ENCODE measurements at regions not wholly inside any gene's neighbourhood (a gene's known extent, or its start where the extent isn't known, plus 50 kb on each side); places are given as distances from the start of the nearest gene placed in this dataset.
"Not testable (repeated sequence)": the region's sequence is repeated elsewhere in the genome, so short reads cannot be mapped to it uniquely, and the experiment has no call there.

DNA sequence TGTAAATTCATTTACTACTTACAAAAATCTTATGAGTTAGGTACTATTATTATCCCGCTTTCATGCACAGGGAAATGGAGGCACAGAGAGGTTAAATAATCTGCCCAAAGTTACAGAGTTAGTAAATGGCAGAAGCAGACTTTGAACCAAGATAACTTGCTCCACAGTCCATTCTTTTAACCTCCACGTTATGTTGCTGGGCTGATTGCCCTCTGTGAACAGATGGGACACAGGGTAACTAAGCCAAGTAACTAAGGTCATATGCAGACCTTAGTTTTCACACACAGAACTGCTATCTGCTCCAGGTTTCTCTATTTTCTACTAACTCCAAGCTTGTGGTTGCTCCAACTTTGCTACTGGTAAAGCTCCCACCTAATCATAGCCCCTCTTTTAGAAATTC, 147.1 kb upstream of the IFNG-AS1 start:
- DNase-seq (ENCODE audit: low spot score) = no peak

DNA sequence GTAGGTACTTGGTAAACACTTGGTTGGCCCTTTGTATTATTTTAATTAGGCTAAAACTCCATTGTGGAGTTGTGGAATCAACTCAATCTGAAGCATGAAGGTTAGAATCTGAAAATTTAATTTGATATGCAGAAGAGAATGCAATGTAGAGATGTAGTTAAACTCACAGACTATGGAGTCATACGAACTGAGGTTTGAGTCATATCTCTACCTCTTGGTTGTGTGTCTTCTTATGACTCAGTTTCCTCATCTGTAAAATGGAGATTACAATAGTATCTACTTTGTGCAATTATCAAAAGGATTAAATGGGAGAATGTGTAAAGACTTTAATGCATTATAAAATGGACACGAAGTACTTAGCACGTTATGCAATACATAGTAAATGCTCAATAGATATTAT, 146.0 kb upstream of the IFNG-AS1 start:
- no peak for DNase-seq (ENCODE audit: low spot score)

DNA sequence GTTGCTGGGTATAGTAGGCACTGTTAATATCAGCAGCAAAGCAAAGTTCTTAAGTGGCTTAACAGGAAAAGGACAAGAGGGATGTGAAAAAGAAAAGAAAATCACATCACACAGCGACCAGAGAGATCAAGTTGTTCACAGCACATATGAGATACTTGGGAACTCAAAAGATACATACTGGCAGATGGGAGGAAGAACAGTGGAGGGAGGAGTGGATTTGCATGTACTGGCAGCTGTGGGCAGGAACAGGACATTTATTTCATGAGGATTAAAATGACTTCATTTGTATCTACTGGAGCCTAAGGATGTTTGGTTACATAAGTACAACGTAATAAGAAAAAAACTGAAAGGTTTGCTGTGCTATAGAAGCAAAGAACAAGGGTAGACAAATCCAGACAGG, 136.5 kb upstream of the IFNG-AS1 start:
- DNase-seq (ENCODE audit: low spot score) = no peak

DNA sequence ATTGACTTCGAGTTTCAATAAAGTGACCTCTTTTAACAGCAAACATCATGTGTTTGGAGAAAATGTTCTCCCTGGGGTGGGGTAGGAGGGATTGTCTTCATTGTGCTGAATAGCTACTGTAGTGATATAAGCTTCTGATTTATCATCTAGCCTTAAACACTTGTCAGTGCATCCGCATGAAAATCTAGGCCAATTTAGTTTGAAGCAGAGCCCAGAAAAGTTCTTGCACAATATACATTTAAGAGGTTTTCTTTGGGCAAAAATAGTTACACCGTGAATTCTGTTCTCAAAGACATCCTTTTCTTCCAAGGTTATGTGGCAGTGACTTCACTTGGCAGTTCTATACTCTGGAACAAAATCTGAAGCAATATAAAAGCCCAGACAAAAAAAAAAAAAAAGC, 136.0 kb upstream of the IFNG-AS1 start:
- DNase-seq (ENCODE audit: low spot score) = no peak

DNA sequence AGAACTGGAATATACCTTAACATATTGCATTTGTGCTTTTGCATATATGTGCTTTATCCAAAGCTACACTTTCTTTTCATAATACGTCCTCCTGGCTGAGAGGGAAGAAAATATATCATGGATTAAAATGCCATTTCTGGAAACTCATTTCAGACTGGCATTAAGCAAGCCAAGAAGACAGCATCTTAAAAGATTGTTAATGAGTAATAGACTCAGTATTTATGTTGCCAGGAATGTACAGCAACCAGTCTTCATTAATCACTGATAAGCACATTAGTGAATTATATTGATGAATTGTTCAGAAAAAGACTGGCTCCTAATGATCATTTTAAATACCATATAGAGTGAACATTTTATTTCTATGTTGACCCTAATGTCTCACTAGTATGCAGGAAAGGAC, 134.9 kb upstream of the IFNG-AS1 start:
- no peak for DNase-seq (ENCODE audit: low spot score)

DNA sequence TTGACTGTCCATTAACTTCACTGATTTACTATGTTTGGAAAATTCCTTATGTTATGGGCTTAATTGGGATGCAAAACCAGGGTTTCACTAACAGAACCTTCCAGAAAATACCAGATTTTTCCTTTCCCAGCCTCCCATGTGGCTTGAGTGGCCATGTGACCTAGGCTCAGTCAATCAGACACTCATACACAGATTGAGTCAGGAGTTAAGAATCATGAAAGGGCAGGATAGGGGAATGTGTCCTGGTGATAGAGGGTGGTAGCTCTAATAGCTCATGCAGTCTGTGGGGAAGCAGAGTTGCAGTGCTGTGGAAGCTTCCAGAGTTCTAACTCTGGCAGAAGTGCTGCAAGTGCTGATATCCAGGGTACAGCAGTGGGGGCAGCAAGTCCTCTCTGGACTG, 134.1 kb upstream of the IFNG-AS1 start:
- DNase-seq (ENCODE audit: low spot score) = no peak

DNA sequence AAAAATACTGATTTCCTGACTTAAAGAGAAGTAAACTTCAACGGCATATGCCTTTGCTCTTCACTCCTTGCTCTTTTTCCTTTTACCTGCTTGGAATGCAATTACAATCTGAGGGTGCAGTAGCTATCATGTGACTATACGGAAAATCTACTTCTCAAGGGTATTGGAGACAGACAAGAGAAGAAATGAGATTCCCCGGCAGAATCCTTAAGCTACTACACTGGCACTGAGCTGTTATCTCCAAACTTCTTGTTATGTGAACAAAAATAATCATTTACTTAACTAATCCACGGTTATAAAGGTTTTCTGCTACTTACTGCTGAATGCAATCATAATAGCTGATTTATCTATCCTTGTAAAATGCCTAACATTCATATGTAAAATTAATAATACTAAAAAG, 118.0 kb upstream of the IFNG-AS1 start:
- DNase-seq (ENCODE audit: low spot score) = no peak

DNA sequence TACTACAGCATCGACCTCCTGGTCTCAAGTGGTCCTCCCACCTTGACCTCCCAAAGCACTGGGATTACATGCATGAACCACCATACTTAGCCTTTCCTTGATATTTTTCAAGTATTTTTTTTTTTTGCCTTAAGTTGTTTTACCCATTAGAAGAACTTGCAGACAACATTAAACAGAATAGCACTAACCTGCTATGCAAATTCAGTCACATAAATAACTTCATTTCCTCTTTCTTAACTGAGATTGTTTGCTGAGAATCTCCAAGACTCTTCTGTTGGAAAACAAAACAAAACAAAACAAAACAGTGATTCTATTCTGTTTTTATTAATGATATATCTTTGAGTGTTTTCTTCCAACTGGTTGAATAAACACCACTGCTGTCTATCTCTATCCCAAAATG, 115.9 kb upstream of the IFNG-AS1 start:
- DNase-seq (ENCODE audit: low spot score) = no peak

DNA sequence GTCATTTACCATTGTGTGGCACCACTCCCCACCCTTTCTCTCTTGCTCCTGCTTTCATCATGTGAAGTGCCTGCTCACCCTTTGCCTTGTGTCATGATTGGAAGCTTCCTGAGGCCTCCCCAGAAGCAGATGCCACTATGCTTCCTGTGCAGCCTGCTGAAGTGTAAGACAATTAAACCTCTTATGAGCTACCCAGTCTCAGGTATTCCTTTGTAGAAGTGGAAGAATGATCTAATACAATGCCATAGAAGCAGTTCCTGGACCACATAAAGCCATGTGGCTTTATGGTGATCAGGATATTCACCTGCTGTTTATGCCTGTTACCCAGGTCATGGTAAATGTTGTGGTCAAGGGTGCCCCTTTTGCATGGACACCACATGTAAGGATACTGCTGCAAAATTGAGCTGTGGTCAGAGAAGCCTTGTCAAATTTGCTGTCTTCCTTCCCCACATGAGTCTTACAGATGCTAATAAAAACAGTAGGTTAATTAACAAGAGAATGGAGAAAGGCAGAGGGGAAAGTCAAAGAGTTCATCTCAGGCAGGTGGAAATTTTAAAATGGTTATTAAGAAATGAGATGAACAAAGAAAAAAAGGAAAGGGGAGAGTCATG, 112.8 kb upstream of the IFNG-AS1 start:
- no peak for DNase-seq (ENCODE audit: low spot score)

DNA sequence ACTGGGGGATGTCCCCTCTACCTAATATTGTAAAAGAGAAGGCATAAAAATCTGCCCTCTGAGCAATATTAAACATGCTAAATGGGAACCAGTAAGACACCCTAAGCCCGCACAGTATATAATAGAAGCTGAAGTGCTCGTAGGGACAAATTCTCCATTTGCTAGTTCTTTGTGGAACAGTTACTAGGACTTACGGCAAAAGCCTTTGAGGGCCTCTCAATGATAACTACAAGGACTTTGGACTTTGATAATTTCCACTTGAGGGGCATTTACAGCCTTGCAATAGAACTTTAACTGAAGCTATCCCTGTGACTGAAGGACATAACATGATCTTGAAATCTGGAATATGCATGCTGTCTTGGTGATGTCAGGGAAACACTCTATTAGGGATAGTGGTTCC, 111.5 kb upstream of the IFNG-AS1 start:
- no peak for DNase-seq (ENCODE audit: low spot score)

DNA sequence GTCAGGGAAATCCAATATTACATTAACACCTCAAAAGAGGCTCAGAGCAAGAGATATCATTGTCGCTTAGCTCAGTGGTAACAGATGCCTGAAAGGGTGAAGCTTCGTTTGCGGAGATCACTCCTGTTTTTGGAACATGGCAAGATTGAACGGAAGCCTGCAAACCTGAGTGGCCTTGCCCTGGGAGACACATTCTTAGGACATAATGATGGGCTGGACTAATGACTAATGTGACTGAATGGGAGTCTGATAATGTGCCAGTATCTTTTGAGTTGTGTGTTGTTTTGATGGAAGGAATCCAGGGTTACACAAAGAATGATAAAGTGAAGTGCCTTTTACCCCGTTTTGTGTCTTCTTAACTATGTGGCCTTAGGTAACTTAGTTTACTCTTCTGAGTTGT, 109.3 kb upstream of the IFNG-AS1 start:
- no peak for DNase-seq (ENCODE audit: low spot score)

DNA sequence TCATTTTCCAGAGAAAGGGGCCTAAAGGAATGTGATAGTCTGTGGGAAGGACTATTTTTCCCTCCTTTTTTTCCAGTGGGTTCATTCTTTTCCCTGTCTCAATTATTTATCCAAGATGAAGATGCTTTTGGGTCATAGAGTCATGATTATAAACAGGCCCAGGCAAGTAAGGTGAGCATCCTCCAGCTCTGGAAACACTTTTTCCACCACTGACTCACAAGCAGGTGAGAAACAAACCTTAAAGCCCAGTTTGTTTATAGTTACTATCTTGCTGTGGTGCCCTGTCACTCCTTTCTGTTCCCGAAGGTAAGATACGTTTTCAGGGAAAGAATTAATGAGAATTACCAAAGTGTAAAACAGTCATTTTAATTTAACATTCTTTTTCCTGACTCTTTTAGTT, 107.7 kb upstream of the IFNG-AS1 start:
- no peak for DNase-seq (ENCODE audit: low spot score)

DNA sequence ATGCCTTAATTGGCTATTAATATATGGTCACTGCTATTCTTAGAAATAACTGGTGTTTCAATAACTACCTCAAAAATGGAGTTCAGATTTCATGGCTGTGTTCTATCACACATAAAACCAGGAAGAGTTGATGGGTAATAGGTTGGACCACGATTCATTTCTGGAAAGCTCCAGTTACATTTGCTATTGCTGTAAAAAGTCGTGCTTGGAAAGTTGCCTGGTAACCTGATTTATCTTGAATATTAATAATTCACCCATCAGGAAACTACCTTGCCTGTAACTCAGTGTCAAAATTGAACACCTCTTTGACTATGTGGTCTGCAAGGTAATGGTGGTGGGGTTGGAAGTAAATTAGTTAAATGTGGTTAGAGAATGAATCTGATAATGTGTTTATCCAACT, 104.7 kb upstream of the IFNG-AS1 start:
- DNase-seq (ENCODE audit: low spot score) = no peak

DNA sequence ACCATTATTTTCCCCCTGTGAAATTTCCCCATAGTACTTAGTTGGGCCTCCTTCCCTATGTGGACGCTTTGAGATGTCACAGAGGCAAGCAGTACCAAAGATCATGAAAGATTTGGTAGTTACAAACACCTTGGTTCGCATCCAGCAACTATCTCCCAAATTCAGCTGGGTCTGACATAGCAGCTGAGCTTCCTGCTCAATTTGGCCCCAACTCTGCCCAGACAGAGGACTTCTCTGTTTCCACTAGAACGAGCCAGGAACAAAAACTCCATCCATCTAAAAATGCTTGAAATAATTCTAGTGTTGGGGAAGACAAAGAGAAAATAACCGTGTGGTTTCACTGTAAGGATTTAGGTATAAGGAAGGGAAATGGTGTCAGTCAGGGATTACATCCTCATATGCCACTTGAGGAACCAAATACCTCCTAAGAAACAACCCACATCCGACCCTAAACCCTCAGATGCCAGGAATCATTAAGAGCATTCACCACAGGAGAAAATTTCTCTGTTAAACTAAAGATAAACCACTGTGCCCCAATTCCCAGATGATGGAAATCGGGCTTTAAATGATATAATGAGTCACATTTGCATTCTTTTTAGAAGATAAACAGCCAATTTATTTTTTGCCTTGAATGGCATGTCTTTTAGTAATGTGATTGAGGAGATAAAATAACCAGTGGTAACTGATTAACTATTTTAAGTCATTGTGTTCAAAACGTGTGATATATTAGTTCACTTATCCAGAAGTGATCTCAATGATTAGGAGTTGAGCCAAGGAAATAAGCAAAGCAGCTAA, 103.7 kb upstream of the IFNG-AS1 start:
- DNase-seq (ENCODE audit: low spot score) = no peak

DNA sequence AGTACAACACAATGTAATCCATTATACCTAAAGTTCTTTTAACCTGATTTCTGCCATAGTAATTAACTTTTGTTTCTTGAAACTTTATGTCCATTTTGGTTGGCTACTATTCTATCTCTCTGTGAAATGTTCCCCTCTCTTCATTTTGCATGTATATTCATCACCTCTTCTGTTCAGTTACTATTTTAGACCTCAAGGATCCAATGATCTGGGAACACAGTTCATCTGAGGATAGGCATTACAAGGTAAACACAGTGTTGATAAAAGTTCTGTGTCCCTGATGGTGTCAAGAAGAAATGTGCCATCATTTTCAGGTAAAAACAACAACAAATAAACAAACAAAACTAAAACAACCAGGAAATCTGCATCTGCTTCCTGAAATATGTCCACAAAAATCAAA, 102.2 kb upstream of the IFNG-AS1 start:
- no peak for DNase-seq (ENCODE audit: low spot score)

DNA sequence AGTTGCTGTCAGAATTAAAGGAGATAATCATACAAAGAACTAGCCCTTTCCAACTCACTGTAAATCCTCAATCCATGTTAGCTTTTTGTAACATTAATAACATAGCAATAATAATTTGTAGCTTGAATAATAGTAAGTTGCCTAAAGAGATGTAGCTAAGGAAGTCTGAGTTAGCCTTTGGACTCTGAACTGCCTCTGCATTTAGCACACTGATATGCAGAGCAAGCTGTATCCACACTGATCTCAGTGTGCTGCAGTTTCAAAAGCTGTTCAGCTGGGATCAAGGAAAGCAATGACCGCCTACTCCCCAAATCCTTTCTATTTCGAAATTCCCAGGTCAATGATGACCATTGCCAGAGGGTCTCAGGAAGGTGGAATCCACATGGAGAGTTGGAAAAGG, 99.3 kb upstream of the IFNG-AS1 start:
- no peak for DNase-seq (ENCODE audit: low spot score)

DNA sequence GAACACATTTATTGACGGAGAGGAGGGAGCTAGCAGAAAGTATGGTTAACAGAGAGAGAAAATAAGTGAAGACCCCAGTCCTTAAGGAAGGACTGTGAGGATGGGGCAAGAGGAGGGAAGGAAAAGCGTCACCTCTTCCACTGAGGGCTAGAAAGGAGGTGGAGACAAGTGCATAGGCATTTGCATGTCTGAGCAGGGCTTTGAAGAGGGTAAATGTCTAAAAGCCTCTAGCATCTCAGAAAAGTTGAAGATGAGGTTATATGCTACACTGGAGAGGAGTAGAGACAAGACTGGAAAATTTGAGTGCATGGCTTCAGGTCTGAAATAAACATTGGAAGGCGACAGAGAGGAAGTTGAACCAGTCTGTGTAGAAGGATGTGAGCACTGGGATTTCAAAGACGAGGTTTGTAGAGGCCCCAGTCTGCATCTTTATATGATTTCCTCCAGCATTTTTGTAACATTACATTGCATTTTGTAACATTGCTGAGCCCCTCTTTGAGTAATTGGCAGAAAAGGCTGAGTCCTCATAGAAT, 98.5 kb upstream of the IFNG-AS1 start:
- DNase-seq (ENCODE audit: low spot score) = no peak

DNA sequence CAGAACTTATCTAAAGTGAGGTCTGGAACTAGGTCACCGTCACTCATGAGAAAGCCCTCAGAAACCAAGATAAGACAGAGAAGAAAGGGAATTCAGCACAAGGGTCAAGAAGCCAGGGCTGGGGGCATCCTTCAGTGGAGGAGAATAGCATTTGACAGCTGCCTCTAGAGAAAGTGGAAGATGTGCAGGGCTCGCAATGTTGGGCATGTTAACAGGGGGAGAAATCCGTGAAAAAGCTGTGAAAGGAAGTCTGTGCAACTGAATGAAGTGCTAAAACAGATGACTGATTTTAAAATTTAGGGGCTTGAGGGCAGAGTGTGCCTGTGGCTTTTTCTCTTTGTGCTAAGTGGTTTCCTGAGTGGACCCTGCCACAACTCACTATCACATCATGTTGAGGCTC, 97.7 kb upstream of the IFNG-AS1 start:
- DNase-seq (ENCODE audit: low spot score) = no peak

DNA sequence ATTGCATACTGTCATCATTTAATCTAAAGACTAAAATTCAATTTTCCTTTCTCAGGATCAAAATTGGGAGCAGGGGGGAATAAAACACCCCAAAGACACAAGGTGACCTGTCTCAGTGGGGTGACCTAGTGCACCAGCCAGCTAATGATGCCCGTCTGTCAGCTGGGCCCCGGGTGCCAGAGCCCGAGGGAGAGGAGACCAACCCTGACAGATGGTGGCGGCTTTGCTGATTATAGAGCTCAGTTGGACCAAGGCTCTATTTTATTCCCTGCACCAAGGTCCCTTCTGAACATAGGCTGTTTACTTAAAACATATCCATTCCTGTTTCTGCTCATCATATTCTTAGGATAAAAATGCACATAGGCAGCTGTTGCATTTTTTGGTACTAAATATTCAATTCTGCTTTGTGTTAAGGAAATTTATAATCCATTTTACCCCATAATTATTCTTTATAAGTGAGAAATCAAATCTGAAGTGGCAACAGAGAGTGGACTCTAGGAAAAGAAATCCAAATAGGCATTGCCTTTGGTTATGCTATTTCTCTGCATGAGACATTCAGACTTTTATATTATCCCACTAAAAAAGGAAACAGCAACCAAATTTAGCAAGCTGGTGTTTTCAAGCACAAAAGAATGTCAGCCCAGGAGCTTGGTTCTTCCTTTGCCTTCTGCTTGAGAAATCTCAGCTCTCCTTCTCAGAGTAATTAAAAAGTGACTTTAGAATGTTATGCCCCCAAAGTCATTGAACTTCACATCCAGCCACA, 96.8 kb upstream of the IFNG-AS1 start:
- no peak for DNase-seq (ENCODE audit: low spot score)

DNA sequence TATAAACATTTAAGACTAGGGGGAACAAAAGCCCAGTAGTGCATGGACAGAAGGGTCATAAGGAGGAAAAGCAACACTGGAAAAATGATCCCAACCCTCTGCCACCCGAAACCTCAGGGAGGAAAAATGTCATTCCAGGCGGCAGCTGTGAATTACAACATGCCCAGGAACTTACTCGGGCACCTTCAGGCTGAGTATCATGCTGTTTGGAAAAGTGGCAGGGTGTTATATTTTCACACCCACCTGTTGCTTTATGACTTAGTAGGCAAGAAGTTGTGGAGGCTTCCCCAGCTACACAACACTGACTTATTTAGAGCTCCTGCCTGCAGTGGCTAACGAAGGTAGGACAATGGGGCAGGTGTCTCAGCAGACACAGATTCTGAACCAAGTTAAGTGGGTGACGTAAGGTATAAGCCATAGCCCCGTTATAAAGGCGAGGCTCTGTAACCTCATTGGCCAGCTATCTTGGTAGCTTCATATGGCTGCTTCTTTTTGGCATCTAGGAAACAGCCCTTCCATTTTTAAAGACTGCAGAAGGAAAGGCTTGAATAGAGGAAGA, 96.1 kb upstream of the IFNG-AS1 start:
- DNase-seq (ENCODE audit: low spot score) = no peak

DNA sequence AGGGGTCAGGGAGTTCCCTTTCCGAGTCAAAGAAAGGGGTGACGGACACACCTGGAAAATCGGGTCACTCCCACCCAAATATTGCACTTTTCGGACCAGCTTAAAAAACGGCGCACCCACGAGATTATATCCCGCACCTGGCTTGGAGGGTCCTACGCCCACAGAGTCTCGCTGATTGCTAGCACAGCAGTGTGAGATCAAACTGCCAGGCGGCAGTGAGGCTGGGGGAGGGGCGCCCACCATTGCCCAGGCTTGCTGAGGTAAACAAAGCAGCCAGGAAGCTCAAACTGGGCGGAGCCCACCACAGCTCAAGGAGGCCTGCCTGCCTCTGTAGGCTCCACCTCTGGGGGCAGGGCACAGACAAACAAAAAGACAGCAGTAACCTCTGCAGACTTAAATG, 88.8 kb upstream of the IFNG-AS1 start:
- not testable (repeated sequence) for DNase-seq (ENCODE audit: low spot score)

DNA sequence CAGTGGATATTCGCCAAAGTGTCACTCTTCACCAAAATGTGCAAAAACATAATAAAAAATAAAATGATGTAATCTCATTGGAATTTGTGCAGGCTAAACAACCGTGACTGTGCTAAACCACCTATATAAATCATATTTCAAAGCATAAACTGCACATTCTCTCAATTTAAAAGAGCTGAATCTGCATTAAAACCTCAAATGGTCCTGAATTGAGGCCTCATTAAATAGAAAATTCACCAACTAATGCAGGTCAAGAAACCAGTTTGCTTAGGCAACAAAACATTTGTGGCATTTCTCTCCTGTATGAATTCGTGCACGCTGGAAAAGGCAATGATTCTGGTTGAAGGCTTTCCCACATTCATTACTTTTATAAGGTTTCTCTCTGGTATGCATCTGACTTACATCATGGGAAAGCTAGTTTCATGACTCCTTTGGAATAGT, 80.1 kb upstream of the IFNG-AS1 start:
- peak; percentile 22 for DNase-seq (ENCODE audit: low spot score)

DNA sequence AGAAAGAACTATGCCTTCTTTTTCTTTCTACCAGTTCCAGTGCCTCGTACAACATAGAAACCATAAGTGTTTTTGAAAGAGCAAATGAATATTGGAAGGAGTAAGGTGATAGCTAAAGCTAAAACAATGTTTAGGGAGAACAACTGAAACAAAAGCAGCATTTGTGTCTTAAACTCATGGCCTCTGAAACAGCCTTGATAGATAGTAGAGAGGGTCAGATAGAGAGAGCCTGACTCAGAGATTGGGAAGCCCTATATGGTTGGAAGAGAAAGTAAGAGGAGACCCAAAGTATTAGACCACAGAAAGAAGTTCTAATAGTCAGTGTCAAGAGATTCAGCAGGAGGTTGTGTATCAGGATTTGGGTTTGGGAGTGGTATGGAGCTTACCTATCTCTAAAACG, 79.6 kb upstream of the IFNG-AS1 start:
- DNase-seq (ENCODE audit: low spot score) = no peak
